ENCODE measurements at regions not wholly inside any gene's neighbourhood (a gene's known extent, or its start where the extent isn't known, plus 50 kb on each side); places are given as distances from the start of the nearest gene placed in this dataset.

- POLR2A ChIA-PET, result interaction anchor here (1.1 kb wide), 1 partner anchor 87 kb away, joined by 3 read pairs; no protein-coding TSS in a partner anchor
- TF ChIP-seq JUND (IDR thresholded peaks at IDR 0.05), result no peak
- CTCF ChIA-PET, result interaction anchor here (0.8 to 4.3 kb wide), 2 partner anchors 333 to 404 kb away, joined by 3 to 22 read pairs; no protein-coding TSS in a partner anchor
- intact Hi-C loops (cut with micrococcal nuclease), result loop anchor here (10.0 kb wide), 2 partner anchors 606 to 706 kb away; partner anchors contain the start of gene GFM1
- Histone ChIP-seq H3K4me3 (replicated peaks in 1 of 2; ENCODE audit: low read depth in 1 of 2, low read length in 2 of 2) (no peak overlapping the region), H3K79me2 (ENCODE audit: insufficient read depth, low read length) (no peaks in the 10 kb centered on the region), H4K20me1 (ENCODE audit: insufficient read depth) (no peaks in the 10 kb centered on the region), H3K27me3 (ENCODE audit: insufficient read depth, low read length) (no peaks in the 10 kb centered on the region), H3K27ac (ENCODE audit: low read depth, low read length) (no peak overlapping the region), H3K9me2 (ENCODE audit: insufficient read depth) (no peaks in the 10 kb centered on the region), H3K4me2 (ENCODE audit: low read length) (no peak overlapping the region), H3K36me3 (ENCODE audit: control insufficient read depth in 1 of 2, insufficient read depth in 2 of 2, low read length in 2 of 2) (no peaks in the 10 kb centered on the region), H3K9ac (ENCODE audit: low read length) (no peak overlapping the region), H3K9me3 (ENCODE audit: control insufficient read depth in 1 of 2, insufficient read depth in 1 of 2, low read depth in 1 of 2, low read length in 2 of 2) (0 out of 4 replicates have a peak, but pooled peaks cover 0 to 5% of the 10 kb centered on the region in 2 experiments), H3K4me1 (ENCODE audit: control insufficient read depth in 1 of 2, insufficient read depth in 2 of 2, low read length in 2 of 2) (no peaks in the 10 kb centered on the region), H2AFZ (ENCODE audit: low read depth, low read length, poor library complexity, severe bottlenecking) (no peak overlapping the region)
- DNase-seq (ENCODE audit: low read depth, low spot score), result no peak
- ATAC-seq, result no peak
- RAD21 ChIA-PET (ENCODE audit: low non-redundant PET in 1 of 2, low total read pairs in 2 of 2, uncharacterized antibody in 2 of 2, unreplicated experiment in 2 of 2), result no interaction called here
- BruUV-seq (replicated peaks), result no TSS peak
Measured at GRCh38 chr3:159250961-159251360, 449.1 kb downstream of the MFSD1 start.

- no peaks in the 10 kb centered on the region for H3K27me3 ChIP-seq (ENCODE audit: insufficient read depth, low read length)
- DNase-seq (ENCODE audit: low read depth, low spot score), result no peak
- ATAC-seq, result no peak
- TF ChIP-seq CEBPB (IDR thresholded peaks at IDR 0.05; ENCODE audit: low read depth) (no peak), EZH2phosphoT487 (IDR thresholded peaks at IDR 0.05; ENCODE audit: borderline replicate concordance) (no peak), EZH2 (IDR thresholded peaks at IDR 0.05) (no peak), ZFX (IDR thresholded peaks at IDR 0.05) (no peak), CBX3 (IDR thresholded peaks at IDR 0.05; ENCODE audit: low read depth) (no peak), CTCF (IDR thresholded peaks at IDR 0.05 in 2 of 3, conservative IDR thresholded peaks at IDR 0.05 in 1 of 3; ENCODE audit: borderline replicate concordance in 1 of 3, insufficient read depth in 1 of 3, low read depth in 2 of 3, low read length in 2 of 3) (no peak), SIN3A (IDR thresholded peaks at IDR 0.05; ENCODE audit: low read depth) (no peak), EGR1 (IDR thresholded peaks at IDR 0.05; ENCODE audit: low read depth) (no peak), ELF1 (IDR thresholded peaks at IDR 0.05; ENCODE audit: borderline replicate concordance, low read depth) (no peak), SRF (IDR thresholded peaks at IDR 0.05; ENCODE audit: low read depth) (no peak), JUND (IDR thresholded peaks at IDR 0.05) (no peak), ZNF274 (IDR thresholded peaks at IDR 0.05; ENCODE audit: low read depth, low read length) (no peak), POLR2AphosphoS5 (IDR thresholded peaks at IDR 0.05; ENCODE audit: low read depth, low read length) (no peak), SP1 (IDR thresholded peaks at IDR 0.05; ENCODE audit: low read depth) (no peak), TCF7L2 (IDR thresholded peaks at IDR 0.05; ENCODE audit: borderline replicate concordance, extremely low read depth, insufficient read depth, insufficient read length) (no peak), ATF3 (IDR thresholded peaks at IDR 0.05) (no peak), ZBTB33 (IDR thresholded peaks at IDR 0.05; ENCODE audit: extremely low read depth, insufficient replicate concordance, low read length) (no peak)
- no peaks in the 10 kb centered on the region for H3K79me2 ChIP-seq (ENCODE audit: insufficient read depth, low read length)
- H3K9me2 ChIP-seq (ENCODE audit: insufficient read depth), result no peaks in the 10 kb centered on the region
- RAD21 ChIA-PET (ENCODE audit: low non-redundant PET in 1 of 2, low total read pairs in 2 of 2, uncharacterized antibody in 2 of 2, unreplicated experiment in 2 of 2), result interaction anchor here in 1 of 2 experiments (0.6 kb wide), 1 partner anchor 88 kb away, joined by 3 read pairs; no protein-coding TSS in a partner anchor
- H3K4me2 ChIP-seq (ENCODE audit: low read length), result no peak overlapping the region
- H3K27ac ChIP-seq (ENCODE audit: low read depth, low read length), result no peak overlapping the region
- H3K36me3 ChIP-seq (ENCODE audit: control insufficient read depth in 1 of 2, insufficient read depth in 2 of 2, low read length in 2 of 2), result no peaks in the 10 kb centered on the region
- no TSS peak for BruUV-seq (replicated peaks)
- H3K4me1 ChIP-seq (ENCODE audit: control insufficient read depth in 1 of 2, insufficient read depth in 2 of 2, low read length in 2 of 2), result no peaks in the 10 kb centered on the region
- intact Hi-C loops (cut with micrococcal nuclease), result loop anchor here (1.0 to 10.0 kb wide), 5 partner anchors 334 to 707 kb away; partner anchors contain the start of gene GFM1
- 0 out of 4 replicates have a peak, but pooled peaks cover 0 to 5% of the 10 kb centered on the region in 2 experiments for H3K9me3 ChIP-seq (ENCODE audit: control insufficient read depth in 1 of 2, insufficient read depth in 1 of 2, low read depth in 1 of 2, low read length in 2 of 2)
- no peak overlapping the region for H3K4me3 ChIP-seq (replicated peaks in 1 of 2; ENCODE audit: low read depth in 1 of 2, low read length in 2 of 2)
- POLR2A ChIA-PET, result interaction anchor here (1.1 kb wide), 1 partner anchor 89 kb away, joined by 3 read pairs; no protein-coding TSS in a partner anchor
- CTCF ChIA-PET, result interaction anchor here (1.0 to 4.3 kb wide), 6 partner anchors 16 to 457 kb away, joined by 3 to 22 read pairs (median 10); no protein-coding TSS in a partner anchor
- no peaks in the 10 kb centered on the region for H4K20me1 ChIP-seq (ENCODE audit: insufficient read depth)
- no peak overlapping the region for H2AFZ ChIP-seq (ENCODE audit: low read depth, low read length, poor library complexity, severe bottlenecking)
- no peak overlapping the region for H3K9ac ChIP-seq (ENCODE audit: low read length)
Measured at GRCh38 chr3:159252274-159252673, 450.4 kb downstream of the MFSD1 start.

Measured in HCT116 (cell line).